MM.1S (cell line): ENCODE measurements at regions not wholly inside any gene's neighbourhood (a gene's known extent, or its start where the extent isn't known, plus 50 kb on each side); places are given as distances from the start of the nearest gene placed in this dataset.

ENCODE experiments used
- DNase-seq: peaks from one replicate; pipeline ENCODE4 v3.0.0-alpha.2; 2015
- H2AFZ ChIP-seq: fragments of 300-600 bp; sonication (generic); 2 replicates; pipeline ENCODE4 v1.6.0; 2016; ENCODE audit warnings: antibody characterized with exemption, low read length
- H3F3A ChIP-seq: fragments of 300-600 bp; sonication (generic); 2 replicates; pipeline ENCODE4 v1.6.1; 2016; ENCODE audit warnings: mild to moderate bottlenecking, antibody characterized with exemption, low read length, moderate library complexity, mixed read lengths; ENCODE audit not compliant: insufficient read depth
- H3K27ac ChIP-seq: fragments of 300-600 bp; sonication (generic); 2 replicates; pipeline ENCODE4 v1.5.1; 2016; ENCODE audit warnings: mild to moderate bottlenecking, low read length
- H3K27me3 ChIP-seq: fragments of 300-600 bp; sonication (generic); replicated peaks from 2 replicates; pipeline ENCODE4 v1.6.0; 2016; ENCODE audit warnings: low read length; ENCODE audit not compliant: insufficient read depth
- H3K36me3 ChIP-seq: fragments of 300-600 bp; sonication (generic); replicated peaks from 2 replicates; pipeline ENCODE4 v1.6.1; 2016; ENCODE audit warnings: mild to moderate bottlenecking, low read length, mixed read lengths; ENCODE audit not compliant: insufficient read depth
- H3K4me1 ChIP-seq: fragments of 300-600 bp; sonication (generic); 2 replicates; pipeline ENCODE4 v1.6.1; 2016; ENCODE audit warnings: low read length, mixed read lengths
- H3K4me2 ChIP-seq: fragments of 300-600 bp; sonication (generic); 2 replicates; pipeline ENCODE4 v1.6.0; 2016; ENCODE audit warnings: low read depth, low read length
- H3K4me3 ChIP-seq: fragments of 300-600 bp; sonication (generic); 2 replicates; pipeline ENCODE4 v1.5.1; 2016; ENCODE audit warnings: low read length, mixed read lengths
- H3K79me2 ChIP-seq: fragments of 300-600 bp; sonication (generic); 2 replicates; pipeline ENCODE4 v1.6.1; 2016; ENCODE audit warnings: mixed run types, low read length, mixed read lengths
- H3K9ac ChIP-seq: fragments of 300-600 bp; sonication (generic); 2 replicates; pipeline ENCODE4 v1.6.1; 2016; ENCODE audit warnings: low read length, mixed read lengths
- H3K9me2 ChIP-seq: fragments of 300-600 bp; sonication (generic); replicated peaks from 2 replicates; pipeline ENCODE4 v1.6.1; 2016; ENCODE audit warnings: mild to moderate bottlenecking, low read length, mixed read lengths; ENCODE audit not compliant: insufficient read depth
- H3K9me3 ChIP-seq: fragments of 300-600 bp; sonication (generic); replicated peaks from 2 replicates; pipeline ENCODE4 v1.6.1; 2016; ENCODE audit warnings: mild to moderate bottlenecking, low read length, mixed read lengths; ENCODE audit not compliant: insufficient read depth
- H4K20me1 ChIP-seq: fragments of 300-600 bp; sonication (generic); 2 replicates; pipeline ENCODE4 v1.6.1; 2016; ENCODE audit warnings: mild to moderate bottlenecking, low read length, moderate library complexity, mixed read lengths; ENCODE audit not compliant: insufficient read depth
- CTCF ChIP-seq: fragments of 300-600 bp; sonication (generic); IDR thresholded peaks from 2 replicates; pipeline ENCODE4 v1.5.1; 2016; ENCODE audit warnings: antibody characterized with exemption, low read length, mixed read lengths
- EZH2 ChIP-seq: fragments of 300-600 bp; sonication (generic); optimal IDR thresholded peaks from 2 replicates; pipeline ENCODE3; 2017; ENCODE audit warnings: low read depth, mild to moderate bottlenecking, antibody characterized with exemption, low read length, mixed read lengths
- EZH2phosphoT487 ChIP-seq: fragments of 300-600 bp; sonication (generic); IDR thresholded peaks from 2 replicates; pipeline ENCODE4 v1.6.1; 2018; ENCODE audit warnings: antibody characterized with exemption, low read length

DNA sequence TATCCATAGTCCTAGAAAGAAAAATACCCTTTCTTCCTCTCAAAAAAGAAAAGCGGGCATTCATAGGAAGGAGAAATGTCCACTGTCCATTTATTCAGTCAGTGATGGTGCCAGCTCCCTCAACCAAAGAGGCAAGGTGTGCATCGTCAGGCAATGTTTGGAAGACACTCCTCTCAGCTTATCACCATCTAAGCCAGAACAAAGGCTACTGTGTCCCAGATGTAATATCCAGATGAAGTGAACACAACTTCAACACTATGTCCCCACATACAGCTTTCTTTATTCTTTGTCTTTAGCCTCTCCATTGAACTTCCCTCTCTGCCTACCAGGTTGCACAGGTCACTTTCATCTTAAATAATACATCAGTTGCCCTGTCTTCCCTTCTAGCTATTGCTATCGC, 131.4 kb upstream of the RNF32 start:
- no peak overlapping the region for H3K9ac ChIP-seq
- H3K4me3 ChIP-seq, result no peak overlapping the region
- H3K27ac ChIP-seq, result no peak overlapping the region
- no peaks in the 10 kb centered on the region for H3K9me2 ChIP-seq
- peaks cover 22% of the 10 kb centered on the region for H3K27me3 ChIP-seq
- H3K4me2 ChIP-seq, result no peak overlapping the region
- DNase-seq, result no peak
- no peaks in the 10 kb centered on the region for H3K9me3 ChIP-seq
- no peaks in the 10 kb centered on the region for H3K79me2 ChIP-seq
- no peaks in the 10 kb centered on the region for H3K36me3 ChIP-seq
- no peaks in the 10 kb centered on the region for H3K4me1 ChIP-seq
- H4K20me1 ChIP-seq, result no peaks in the 10 kb centered on the region
- H2AFZ ChIP-seq, result no peak overlapping the region
- TF ChIP-seq CTCF, result no peak
- no peak for TF ChIP-seq EZH2
- no peak for TF ChIP-seq EZH2phosphoT487
- no peaks in the 10 kb centered on the region for H3F3A ChIP-seq

DNA sequence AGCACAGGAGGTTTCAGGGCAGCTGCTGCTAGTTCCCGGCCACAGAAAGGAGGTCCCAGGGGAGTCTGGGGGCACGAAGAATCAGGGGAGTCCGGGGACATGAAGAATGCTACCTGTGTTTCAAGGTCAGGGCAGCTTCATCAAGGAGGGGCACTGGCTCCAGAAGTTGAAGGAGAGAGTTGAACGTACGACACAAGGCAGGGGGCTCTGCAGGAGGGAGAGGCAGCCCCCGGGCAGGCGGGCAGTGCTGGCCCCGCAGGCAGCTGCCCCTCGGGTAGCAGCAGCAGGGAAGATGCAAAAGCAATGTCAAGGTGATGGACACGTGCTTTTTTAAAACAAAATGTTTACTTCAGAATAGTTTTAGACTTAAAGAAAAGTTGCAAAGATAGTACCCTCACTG, 134.7 kb upstream of the RNF32 start:
- H3K9me2 ChIP-seq, result no peaks in the 10 kb centered on the region
- H3K27me3 ChIP-seq, result peaks cover 24% of the 10 kb centered on the region

DNA sequence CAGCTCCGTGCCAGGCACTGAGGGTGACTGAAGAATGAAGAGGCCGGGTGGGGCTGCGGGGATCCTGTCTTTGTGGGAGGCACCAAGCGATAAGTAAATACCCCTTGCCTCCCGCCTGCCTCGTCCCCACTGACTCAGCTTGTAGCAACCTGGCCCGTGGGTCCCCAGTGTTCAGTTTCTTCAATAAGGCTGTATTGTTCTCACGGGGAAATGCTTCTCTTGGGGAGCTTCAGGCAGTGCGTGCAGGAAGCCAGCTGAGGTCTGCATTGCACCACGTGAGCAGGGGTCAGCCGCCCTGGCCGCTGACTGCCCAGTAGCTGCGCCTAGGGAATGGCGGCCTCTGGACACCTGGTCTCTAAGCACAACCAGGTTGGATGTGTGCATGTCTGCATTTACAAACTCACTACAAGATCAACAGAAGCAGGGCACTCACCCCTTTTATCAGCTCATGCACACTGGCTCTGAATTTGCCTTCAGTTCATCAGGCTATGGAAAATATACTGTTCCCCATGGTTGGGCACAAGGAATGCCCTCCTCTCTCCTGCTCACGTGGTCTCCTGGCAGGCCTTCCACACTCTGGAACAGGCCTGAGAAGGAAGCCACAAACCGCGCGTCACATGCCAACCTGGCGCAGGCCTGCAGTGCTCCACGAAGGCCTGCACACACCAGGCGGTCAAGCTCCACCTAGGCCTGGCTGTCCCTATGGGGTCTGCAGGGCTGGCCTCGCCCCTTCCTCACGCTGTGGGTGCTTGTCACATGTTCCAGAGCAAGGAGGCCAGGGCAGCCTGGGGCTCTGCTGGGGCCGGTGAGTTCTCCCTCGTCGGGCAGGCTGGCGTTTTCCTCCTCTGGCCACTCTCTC, 135.7 kb upstream of the RNF32 start:
- H2AFZ ChIP-seq, result no peak overlapping the region
- no peak overlapping the region for H3K9ac ChIP-seq
- no peaks in the 10 kb centered on the region for H3F3A ChIP-seq
- H3K4me2 ChIP-seq, result no peak overlapping the region
- H3K4me1 ChIP-seq, result no peaks in the 10 kb centered on the region
- H3K9me2 ChIP-seq, result no peaks in the 10 kb centered on the region
- H3K79me2 ChIP-seq, result no peaks in the 10 kb centered on the region
- H4K20me1 ChIP-seq, result no peaks in the 10 kb centered on the region
- H3K27me3 ChIP-seq, result peaks cover 24% of the 10 kb centered on the region
- no peak for TF ChIP-seq CTCF
- no peak for TF ChIP-seq EZH2
- H3K9me3 ChIP-seq, result no peaks in the 10 kb centered on the region
- no peak for DNase-seq
- no peak overlapping the region for H3K27ac ChIP-seq
- H3K36me3 ChIP-seq, result no peaks in the 10 kb centered on the region
- H3K4me3 ChIP-seq, result no peak overlapping the region

More for the DNA sequence above, 134.7 kb upstream of the RNF32 start:
- Histone ChIP-seq H3K9ac (no peak overlapping the region), H3K36me3 (no peaks in the 10 kb centered on the region), H4K20me1 (no peaks in the 10 kb centered on the region), H3K4me2 (no peak overlapping the region), H3F3A (no peaks in the 10 kb centered on the region), H3K4me1 (no peaks in the 10 kb centered on the region), H3K9me3 (no peaks in the 10 kb centered on the region), H3K4me3 (no peak overlapping the region), H2AFZ (no peak overlapping the region), H3K27ac (no peak overlapping the region), H3K79me2 (no peaks in the 10 kb centered on the region)
- no peak for DNase-seq
- TF ChIP-seq EZH2, result no peak
- no peak for TF ChIP-seq EZH2phosphoT487
- no peak for TF ChIP-seq CTCF
